HG03457 (cell line): ENCODE measurements at regions not wholly inside any gene's neighbourhood (a gene's known extent, or its start where the extent isn't known, plus 50 kb on each side); places are given as distances from the start of the nearest gene placed in this dataset.
"Not testable (repeated sequence)": the region's sequence is repeated elsewhere in the genome, so short reads cannot be mapped to it uniquely, and the experiment has no call there.

Source experiments
- ATAC-seq: cut with Tn5 transposase; IDR thresholded peaks from one replicate; pipeline ENCODE4 v1.9.1; 2021; ENCODE audit warnings: moderate number of reproducible peaks; ENCODE audit not compliant: unreplicated experiment

GRCh38 chr1:37158113-37158749, 123.9 kb upstream of the GRIK3 start:
- ATAC-seq = no peak

- ATAC-seq = no peak
Observed at GRCh38 chr1:37159102-37159501, 124.8 kb upstream of the GRIK3 start.

GRCh38 chr1:37161171-37161570, 126.9 kb upstream of the GRIK3 start:
- no peak for ATAC-seq

- ATAC-seq = no peak
Observed at GRCh38 chr1:37162059-37162458, 127.7 kb upstream of the GRIK3 start.

- ATAC-seq = no peak
Observed at GRCh38 chr1:37166005-37166404, 131.7 kb upstream of the GRIK3 start.

GRCh38 chr1:37167479-37167878, 133.2 kb upstream of the GRIK3 start:
- no peak for ATAC-seq

- ATAC-seq = no peak
Observed at GRCh38 chr1:37169241-37169640, 134.9 kb upstream of the GRIK3 start.

GRCh38 chr1:37169743-37170275, 135.5 kb upstream of the GRIK3 start:
- ATAC-seq = no peak

GRCh38 chr1:37171691-37172090, 137.4 kb upstream of the GRIK3 start:
- no peak for ATAC-seq

GRCh38 chr1:37174341-37174740, 140.0 kb upstream of the GRIK3 start:
- ATAC-seq = no peak

GRCh38 chr1:37174876-37175275, 140.6 kb upstream of the GRIK3 start:
- ATAC-seq = no peak

GRCh38 chr1:37175666-37176215, 141.4 kb upstream of the GRIK3 start:
- ATAC-seq = no peak

- no peak for ATAC-seq
Observed at GRCh38 chr1:37176269-37176668, 142.0 kb upstream of the GRIK3 start.

- no peak for ATAC-seq
Observed at GRCh38 chr1:37177230-37177864, 143.0 kb upstream of the GRIK3 start.

- ATAC-seq = no peak
Observed at GRCh38 chr1:37181425-37181824, 147.1 kb upstream of the GRIK3 start.

GRCh38 chr1:37184789-37185188, 150.5 kb upstream of the GRIK3 start:
- ATAC-seq = no peak

- no peak for ATAC-seq
Observed at GRCh38 chr1:37186246-37186756, 152.0 kb upstream of the GRIK3 start.

- no peak for ATAC-seq
Observed at GRCh38 chr1:37189111-37189510, 154.8 kb upstream of the GRIK3 start.

GRCh38 chr1:37197411-37197810, 163.1 kb upstream of the GRIK3 start:
- ATAC-seq = no peak

- ATAC-seq = not testable (repeated sequence)
Observed at GRCh38 chr1:37214305-37214704, 180.0 kb upstream of the GRIK3 start.

GRCh38 chr1:37233606-37234005, 199.3 kb upstream of the GRIK3 start:
- ATAC-seq = no peak

- ATAC-seq = no peak
Observed at GRCh38 chr1:37234941-37235418, 200.7 kb upstream of the GRIK3 start.
